Stimulated activated naive B cell treated with anti-CD40 and anti-IgM and Interleukin-4, amounts not matched to agents 10 μg/mL and 1 μg/mL and 100 μg/mL, for 72 hours (primary cell): ENCODE measurements at regions not wholly inside any gene's neighbourhood (a gene's known extent, or its start where the extent isn't known, plus 50 kb on each side); places are given as distances from the start of the nearest gene placed in this dataset.

Experiments
- ATAC-seq, 2 donors: fragments of 150-1000 bp; cut with Tn5 transposase; replicated peaks; 2 replicates each; pipeline ENCODE4 v1.10.0; 2021; ENCODE audit warnings: moderate library complexity in 1 of 2
- DNase-seq: peaks from one replicate; pipeline ENCODE4 v3.0.0; 2021
- H3K27ac Mint-ChIP-seq: one replicate; pipeline ENCODE4 v1.8.0; 2022; ENCODE audit warnings: mild to moderate bottlenecking, mixed read lengths
- H3K27me3 Mint-ChIP-seq, 2 donors: one replicate each; pipeline ENCODE4 v1.8.0; 2022; ENCODE audit warnings: mixed read lengths in 2 of 2
- H3K36me3 Mint-ChIP-seq, 2 donors: one replicate each; pipeline ENCODE4 v1.8.0; 2022; ENCODE audit warnings: mixed read lengths in 2 of 2, mild to moderate bottlenecking in 1 of 2
- H3K4me1 Mint-ChIP-seq, 2 donors: one replicate each; pipeline ENCODE4 v1.8.0; 2022; ENCODE audit warnings: mixed read lengths in 2 of 2, mild to moderate bottlenecking in 1 of 2
- H3K4me3 Mint-ChIP-seq, 2 donors: one replicate each; pipeline ENCODE4 v1.8.0; 2022; ENCODE audit warnings: mild to moderate bottlenecking in 2 of 2, mixed read lengths in 2 of 2, moderate library complexity in 1 of 2
- H3K9me3 Mint-ChIP-seq, 2 donors: one replicate each; pipeline ENCODE4 v1.8.0; 2022; ENCODE audit warnings: mixed read lengths in 2 of 2, mild to moderate bottlenecking in 1 of 2

DNA sequence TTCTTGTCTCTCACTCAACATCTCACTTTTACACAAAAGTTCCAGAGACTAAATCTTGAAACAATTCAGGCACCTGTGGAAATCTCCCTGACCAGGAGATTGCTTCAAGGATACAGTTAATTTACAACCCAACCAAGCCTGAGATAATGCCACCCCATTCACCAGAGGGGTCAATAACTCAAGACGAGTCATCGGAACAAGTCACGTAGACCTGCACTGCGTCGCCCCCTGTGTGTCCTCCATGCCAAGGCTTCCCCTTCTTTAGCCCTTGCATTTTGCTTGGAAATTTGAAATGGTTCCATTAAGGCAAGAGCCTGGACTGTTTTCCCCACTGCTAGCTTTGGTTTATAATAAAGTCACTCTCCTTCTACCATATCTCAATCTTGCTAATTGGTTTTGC lies 129.0 kb upstream of the NEO1 start:
- Mint-ChIP-seq H3K9me3 (peaks cover 0 to 2% of the 10 kb centered on the region in 2 donors), H3K36me3 (no peaks in the 10 kb centered on the region), H3K4me3 (no peak overlapping the region), H3K27ac (no peak overlapping the region), H3K4me1 (no peaks in the 10 kb centered on the region), H3K27me3 (peaks cover 8 to 22% of the 10 kb centered on the region in 2 donors)
- no peak for DNase-seq
- no peak for ATAC-seq

- Mint-ChIP-seq H3K27ac (no peak overlapping the region), H3K27me3 (peaks cover 4 to 13% of the 10 kb centered on the region in 2 donors), H3K4me3 (no peak overlapping the region), H3K9me3 (no peaks in the 10 kb centered on the region), H3K36me3 (no peaks in the 10 kb centered on the region), H3K4me1 (no peaks in the 10 kb centered on the region)
- ATAC-seq, result no peak
- no peak for DNase-seq
Measured at GRCh38 chr15:72920551-72920950, 131.7 kb upstream of the NEO1 start.

DNA sequence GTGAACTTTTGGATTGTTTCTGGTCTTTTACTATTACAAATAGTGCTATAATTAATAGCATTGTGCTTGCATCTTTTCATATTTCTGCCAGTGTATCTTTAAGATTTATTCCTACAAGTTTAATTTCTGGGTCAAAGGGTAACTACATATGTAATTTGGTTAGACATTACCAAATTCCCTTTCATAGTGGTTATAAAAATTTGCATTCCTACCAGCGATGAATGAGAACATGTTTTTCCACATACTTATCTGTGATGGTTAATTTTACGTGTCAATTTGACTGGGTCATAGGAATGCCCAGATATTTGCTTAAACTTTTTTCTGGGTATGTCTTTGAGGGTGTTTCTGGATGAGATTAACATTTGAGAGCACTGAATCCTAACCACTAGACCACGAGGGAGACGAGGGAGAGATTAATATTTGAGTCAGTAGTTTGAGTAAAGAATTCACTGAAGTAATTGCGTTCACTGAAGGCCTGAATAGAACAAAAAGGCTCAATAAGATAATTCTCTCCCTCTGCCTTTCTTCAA lies 132.3 kb upstream of the NEO1 start:
- Mint-ChIP-seq H3K27ac (no peak overlapping the region), H3K36me3 (no peaks in the 10 kb centered on the region), H3K4me1 (no peaks in the 10 kb centered on the region), H3K4me3 (no peak overlapping the region), H3K27me3 (peaks cover under 1 to 13% of the 10 kb centered on the region in 2 donors), H3K9me3 (no peaks in the 10 kb centered on the region)
- DNase-seq (no peak), ATAC-seq (no peak)

DNA sequence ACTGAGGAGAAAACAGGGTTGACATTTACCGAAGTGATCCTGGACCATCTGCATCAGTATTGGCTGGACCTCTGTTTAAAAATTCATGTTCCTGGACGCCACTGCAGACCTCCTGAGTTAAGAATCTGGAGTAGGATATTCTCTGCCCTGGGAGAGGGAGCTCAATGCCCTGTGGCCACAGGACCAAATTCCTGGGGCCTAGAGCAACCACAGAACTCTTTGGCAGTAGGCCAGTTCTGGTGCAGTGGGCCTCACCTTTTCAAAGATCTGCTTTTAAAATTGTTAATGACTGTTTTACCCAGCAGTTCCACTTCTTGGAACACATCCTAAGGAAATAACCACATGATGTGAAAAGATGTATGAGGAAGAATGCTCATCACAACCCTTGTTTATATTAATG lies 133.3 kb upstream of the ADPGK start:
- Mint-ChIP-seq H3K4me1 (no peaks in the 10 kb centered on the region), H3K36me3 (no peaks in the 10 kb centered on the region), H3K9me3 (no peaks in the 10 kb centered on the region), H3K4me3 (no peak overlapping the region), H3K27me3 (peaks cover 4 to 17% of the 10 kb centered on the region in 2 donors), H3K27ac (no peak overlapping the region)
- no peak for ATAC-seq
- no peak for DNase-seq

- Mint-ChIP-seq H3K27me3 (peaks cover 4 to 15% of the 10 kb centered on the region in 2 donors), H3K36me3 (no peaks in the 10 kb centered on the region), H3K9me3 (no peaks in the 10 kb centered on the region), H3K4me3 (no peak overlapping the region), H3K27ac (no peak overlapping the region), H3K4me1 (no peaks in the 10 kb centered on the region)
- ATAC-seq (no peak), DNase-seq (no peak)
Measured at GRCh38 chr15:72916378-72916777, 132.8 kb upstream of the ADPGK start.

DNA sequence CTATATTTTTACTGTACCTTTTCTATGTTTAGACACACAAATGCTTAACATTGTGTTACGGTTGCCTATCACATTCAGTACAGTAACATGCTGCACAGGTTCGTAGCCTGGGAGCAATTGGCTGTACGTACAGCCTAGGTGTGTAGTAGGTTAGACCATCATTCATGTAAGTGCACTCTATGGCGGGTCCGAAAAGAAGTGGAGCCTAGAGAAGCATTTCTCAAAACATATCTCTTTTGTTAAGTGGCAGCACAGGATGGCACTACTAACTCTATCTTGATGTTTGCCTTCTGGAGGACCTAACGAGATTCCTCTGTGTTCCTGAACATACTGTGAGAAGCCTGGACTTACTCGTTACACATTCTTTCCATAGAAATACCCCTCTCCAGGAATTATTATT lies 132.3 kb upstream of the ADPGK start:
- H3K4me3 Mint-ChIP-seq, result no peak overlapping the region
- ATAC-seq (no peak), DNase-seq (no peak)
- H3K36me3 Mint-ChIP-seq, result no peaks in the 10 kb centered on the region
- H3K27me3 Mint-ChIP-seq, result peaks cover 4 to 14% of the 10 kb centered on the region in 2 donors
- H3K9me3 Mint-ChIP-seq, result no peaks in the 10 kb centered on the region
- H3K4me1 Mint-ChIP-seq, result no peaks in the 10 kb centered on the region
- H3K27ac Mint-ChIP-seq, result no peak overlapping the region

GRCh38 chr15:72912996-72913395 lies 129.4 kb upstream of the ADPGK start:
- no peak for ATAC-seq
- Mint-ChIP-seq H3K9me3 (no peaks in the 10 kb centered on the region), H3K4me3 (no peak overlapping the region), H3K27ac (no peak overlapping the region), H3K27me3 (peaks cover 8 to 15% of the 10 kb centered on the region in 2 donors), H3K36me3 (no peaks in the 10 kb centered on the region), H3K4me1 (no peaks in the 10 kb centered on the region)
- DNase-seq, result no peak

- no peaks in the 10 kb centered on the region for H3K36me3 Mint-ChIP-seq
- H3K9me3 Mint-ChIP-seq, result no peaks in the 10 kb centered on the region
- DNase-seq (no peak), ATAC-seq (no peak)
- H3K27me3 Mint-ChIP-seq, result peaks cover 8 to 21% of the 10 kb centered on the region in 2 donors
- no peak overlapping the region for H3K27ac Mint-ChIP-seq
- H3K4me3 Mint-ChIP-seq, result no peak overlapping the region
- no peaks in the 10 kb centered on the region for H3K4me1 Mint-ChIP-seq
Measured at GRCh38 chr15:72912121-72912520, 128.6 kb upstream of the ADPGK start.

- H3K4me3 Mint-ChIP-seq, result no peak overlapping the region
- no peak for DNase-seq
- no peak overlapping the region for H3K27ac Mint-ChIP-seq
- peaks cover 8 to 21% of the 10 kb centered on the region in 2 donors for H3K27me3 Mint-ChIP-seq
- no peak for ATAC-seq
- no peaks in the 10 kb centered on the region for H3K4me1 Mint-ChIP-seq
- H3K36me3 Mint-ChIP-seq, result no peaks in the 10 kb centered on the region
- no peaks in the 10 kb centered on the region for H3K9me3 Mint-ChIP-seq
Measured at GRCh38 chr15:72911626-72912025, 128.1 kb upstream of the ADPGK start.

- no peak overlapping the region for H3K4me3 Mint-ChIP-seq
- H3K27me3 Mint-ChIP-seq, result peaks cover 5 to 21% of the 10 kb centered on the region in 2 donors
- H3K4me1 Mint-ChIP-seq, result no peaks in the 10 kb centered on the region
- ATAC-seq (no peak), DNase-seq (no peak)
- H3K36me3 Mint-ChIP-seq, result no peaks in the 10 kb centered on the region
- no peak overlapping the region for H3K27ac Mint-ChIP-seq
- no peaks in the 10 kb centered on the region for H3K9me3 Mint-ChIP-seq
Measured at GRCh38 chr15:72908713-72909112, 125.2 kb upstream of the ADPGK start.

DNA sequence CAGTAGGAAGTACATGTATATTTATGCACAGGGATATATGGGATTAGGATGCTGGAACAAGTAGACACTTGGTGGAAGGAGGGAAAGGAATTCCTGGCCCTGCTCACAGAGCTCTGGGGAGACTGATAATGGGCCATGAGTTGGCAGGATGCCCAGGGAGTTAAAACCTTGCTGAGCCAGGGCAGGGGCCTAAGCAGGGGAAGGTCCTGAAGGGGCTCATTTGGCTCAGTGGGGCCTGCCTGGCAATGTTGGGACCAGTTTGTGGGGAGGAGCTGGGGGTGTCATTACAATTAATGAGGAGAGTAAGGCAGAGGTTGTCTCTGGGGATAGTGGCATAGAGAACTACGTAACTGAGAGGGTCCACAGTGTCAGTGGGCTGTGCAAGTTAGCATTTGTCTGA lies 124.2 kb upstream of the ADPGK start:
- Mint-ChIP-seq H3K9me3 (no peaks in the 10 kb centered on the region), H3K27ac (no peak overlapping the region), H3K4me1 (no peaks in the 10 kb centered on the region), H3K27me3 (peaks cover 11 to 28% of the 10 kb centered on the region in 2 donors), H3K36me3 (no peaks in the 10 kb centered on the region), H3K4me3 (no peak overlapping the region)
- no peak for ATAC-seq
- no peak for DNase-seq

GRCh38 chr15:72902919-72903260 lies 119.3 kb upstream of the ADPGK start:
- ATAC-seq (no peak), DNase-seq (no peak)
- H3K27me3 Mint-ChIP-seq, result peaks cover 29 to 38% of the 10 kb centered on the region in 2 donors
- H3K4me1 Mint-ChIP-seq, result peaks cover 0 to 5% of the 10 kb centered on the region in 2 donors
- H3K9me3 Mint-ChIP-seq, result peaks cover 0 to 2% of the 10 kb centered on the region in 2 donors
- H3K36me3 Mint-ChIP-seq, result no peaks in the 10 kb centered on the region
- H3K27ac Mint-ChIP-seq, result no peak overlapping the region
- H3K4me3 Mint-ChIP-seq, result no peak overlapping the region

GRCh38 chr15:72902245-72902918 lies 118.8 kb upstream of the ADPGK start:
- Mint-ChIP-seq H3K27ac (no peak overlapping the region), H3K4me3 (no peak overlapping the region), H3K4me1 (peaks cover 0 to 5% of the 10 kb centered on the region in 2 donors), H3K27me3 (peaks cover 30 to 38% of the 10 kb centered on the region in 2 donors), H3K36me3 (no peaks in the 10 kb centered on the region), H3K9me3 (peaks cover 0 to 2% of the 10 kb centered on the region in 2 donors)
- ATAC-seq (no peak), DNase-seq (no peak)

GRCh38 chr15:72892986-72893385 lies 109.4 kb upstream of the ADPGK start:
- Mint-ChIP-seq H3K27me3 (peaks cover 30 to 44% of the 10 kb centered on the region in 2 donors), H3K4me1 (no peaks in the 10 kb centered on the region), H3K27ac (no peak overlapping the region), H3K4me3 (no peak overlapping the region), H3K36me3 (no peaks in the 10 kb centered on the region), H3K9me3 (peaks cover 5% of the 10 kb centered on the region in 2 donors)
- no peak for DNase-seq
- ATAC-seq, result no peak

DNA sequence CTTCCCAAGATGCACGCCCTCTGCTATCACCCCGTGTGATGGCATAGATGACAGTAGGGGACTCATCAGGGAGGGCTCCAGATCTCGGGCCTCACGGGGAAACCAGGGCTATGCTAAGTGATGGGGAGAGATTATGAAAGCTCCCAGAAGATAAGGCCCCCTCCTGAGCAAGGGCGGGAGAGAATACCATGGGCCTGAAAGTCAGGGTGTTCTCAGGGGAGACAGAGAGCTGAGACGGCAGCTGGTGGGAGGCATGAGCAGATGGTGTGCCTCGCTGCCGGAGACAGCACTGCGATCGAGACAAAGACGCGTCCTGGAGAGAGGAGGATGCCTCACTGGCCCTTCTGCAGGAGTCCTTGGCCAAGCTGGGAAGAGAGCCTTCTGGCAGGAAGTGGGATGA lies 106.5 kb upstream of the ADPGK start:
- DNase-seq, result no peak
- no peaks in the 10 kb centered on the region for H3K36me3 Mint-ChIP-seq
- H3K27ac Mint-ChIP-seq, result no peak overlapping the region
- H3K4me3 Mint-ChIP-seq, result no peak overlapping the region
- H3K4me1 Mint-ChIP-seq, result no peaks in the 10 kb centered on the region
- peaks cover 0 to 3% of the 10 kb centered on the region in 2 donors for H3K9me3 Mint-ChIP-seq
- peaks cover 21 to 24% of the 10 kb centered on the region in 2 donors for H3K27me3 Mint-ChIP-seq
- no peak for ATAC-seq
